ENCODE measurements at regions not wholly inside any gene's neighbourhood (a gene's known extent, or its start where the extent isn't known, plus 50 kb on each side); places are given as distances from the start of the nearest gene placed in this dataset.

GRCh38 chr1:5379176-5379759, 613.0 kb downstream of the NPHP4 start:
- TF ChIP-seq FOXP2 (optimal IDR thresholded peaks at IDR 0.05; ENCODE audit: borderline replicate concordance, extremely low read depth, extremely low read length, insufficient read depth) (no peak), REST (IDR thresholded peaks at IDR 0.05; ENCODE audit: insufficient read depth in 1 of 2, low read depth in 2 of 2, low read length in 2 of 2) (no peak)

All from PFSK-1 (cell line).